HL-60 (cell line): ENCODE measurements at regions not wholly inside any gene's neighbourhood (a gene's known extent, or its start where the extent isn't known, plus 50 kb on each side); places are given as distances from the start of the nearest gene placed in this dataset.

ENCODE experiments used
- DNase-seq, 2 experiments: peaks; one replicate each; pipeline ENCODE4 v3.0.0-alpha.2; 2010 to 2020; ENCODE audit warnings: low read depth in 1 of 2, low spot score in 1 of 2
- H3K27ac ChIP-seq: fragments of 250-450 bp; sonication (Bioruptor Pico); replicated peaks from 2 replicates; pipeline ENCODE4 v1.5.1; 2020; ENCODE audit warnings: mild to moderate bottlenecking, moderate library complexity
- H3K27me3 ChIP-seq: fragments of 250-450 bp; sonication (Bioruptor Pico); 2 replicates; pipeline ENCODE4 v1.5.1; 2021; ENCODE audit warnings: mild to moderate bottlenecking, moderate library complexity; ENCODE audit not compliant: insufficient read depth, poor library complexity, severe bottlenecking
- H3K4me3 ChIP-seq: replicated peaks from 2 replicates; pipeline ENCODE4 v1.5.1; 2011; ENCODE audit warnings: mild to moderate bottlenecking, control low read depth, low read length; ENCODE audit not compliant: insufficient read depth
- CTCF ChIP-seq: IDR thresholded peaks from one replicate; pipeline ENCODE4 v1.5.1; 2011; ENCODE audit warnings: low read length, control low read depth, inconsistent platforms; ENCODE audit not compliant: insufficient read depth
- GABPA ChIP-seq: IDR thresholded peaks from 2 replicates; pipeline ENCODE4 v1.6.1; 2012; ENCODE audit warnings: low read depth
- POLR2AphosphoS5 ChIP-seq: IDR thresholded peaks from 2 replicates; pipeline ENCODE4 v1.6.1; 2012; ENCODE audit warnings: low read depth
- REST ChIP-seq: IDR thresholded peaks from 2 replicates; pipeline ENCODE4 v1.6.1; 2012; ENCODE audit warnings: low read depth; ENCODE audit not compliant: insufficient replicate concordance
- SPI1 ChIP-seq: IDR thresholded peaks from 2 replicates; pipeline ENCODE4 v1.6.1; 2012; ENCODE audit warnings: low read depth, mild to moderate bottlenecking, borderline replicate concordance

- no peak for TF ChIP-seq CTCF
- TF ChIP-seq GABPA: no peak
- TF ChIP-seq SPI1: no peak
- no peak for TF ChIP-seq REST
- TF ChIP-seq POLR2AphosphoS5: no peak
- DNase-seq: no peak
- H3K27ac ChIP-seq: no peak overlapping the region
- no peaks in the 10 kb centered on the region for H3K27me3 ChIP-seq
- no peak overlapping the region for H3K4me3 ChIP-seq
These were observed 1649.0 kb downstream of the HACE1 start for GRCh38 chr6:103210686-103211085.

- no peak overlapping the region for H3K27ac ChIP-seq
These were observed 1661.3 kb downstream of the HACE1 start for GRCh38 chr6:103198386-103198785.

GRCh38 chr6:103193413-103193812 lies 1666.3 kb downstream of the HACE1 start:
- Histone ChIP-seq H3K27ac (no peak overlapping the region), H3K27me3 (no peaks in the 10 kb centered on the region), H3K4me3 (no peak overlapping the region)
- DNase-seq: no peak
- TF ChIP-seq GABPA (no peak), REST (no peak), POLR2AphosphoS5 (no peak), CTCF (no peak), SPI1 (no peak)

More at GRCh38 chr6:103198386-103198785, 1661.3 kb downstream of the HACE1 start:
- Histone ChIP-seq H3K4me3 (no peak overlapping the region), H3K27me3 (no peaks in the 10 kb centered on the region)
- TF ChIP-seq CTCF (no peak), REST (no peak), POLR2AphosphoS5 (no peak), GABPA (no peak), SPI1 (no peak)
- DNase-seq: no peak
